Panc1 (cell line): ENCODE measurements at regions not wholly inside any gene's neighbourhood (a gene's known extent, or its start where the extent isn't known, plus 50 kb on each side); places are given as distances from the start of the nearest gene placed in this dataset.
"Not testable (repeated sequence)": the region's sequence is repeated elsewhere in the genome, so short reads cannot be mapped to it uniquely, and the experiment has no call there.

Source experiments
- ATAC-seq: fragments of 200-7000 bp; cut with Tn5 transposase; 2 replicates; pipeline ENCODE4 v1.9.1; 2020; ENCODE audit warnings: mild to moderate bottlenecking, moderate library complexity
- BruUV-seq: library from RNA; stranded (reverse); fragments of 400-500 nt; replicated peaks from 2 replicates; lab custom pipeline; 2021; lab: Mats Ljungman, UMichigan
- CTCF ChIA-PET: fragments of 300-600 bp; sonication (Branson Sonifier 250); formaldehyde crosslinking; loops from one replicate; lab custom pipeline; 2022; ENCODE audit warnings: antibody characterized with exemption; lab: Charles Lee
- POLR2A ChIA-PET: fragments of 300-600 bp; sonication (Branson Sonifier 250); formaldehyde crosslinking; loops from one replicate; lab custom pipeline; 2022; ENCODE audit warnings: antibody characterized with exemption; lab: Charles Lee
- DNase-seq: peaks from one replicate; pipeline ENCODE4 v3.0.0-alpha.2; 2010; ENCODE audit warnings: low read depth, low spot score
- H3K27ac ChIP-seq: 2 replicates; pipeline ENCODE4 v1.5.1; 2011; ENCODE audit warnings: mild to moderate bottlenecking, low read length, inconsistent platforms
- H3K27me3 ChIP-seq: fragments of 200-500 bp; sonication (Bioruptor generic); 2 replicates; pipeline ENCODE4 v1.6.0; 2014; ENCODE audit warnings: low read length, inconsistent platforms; ENCODE audit not compliant: control insufficient read depth, insufficient read depth
- H3K36me3 ChIP-seq: fragments of 200-500 bp; sonication (Bioruptor generic); 2 replicates; pipeline ENCODE4 v1.5.1; 2014; ENCODE audit warnings: inconsistent platforms, mild to moderate bottlenecking, low read length, moderate library complexity; ENCODE audit not compliant: control insufficient read depth, insufficient read depth
- H3K4me1 ChIP-seq: 2 replicates; pipeline ENCODE4 v1.5.1; 2011; ENCODE audit warnings: inconsistent platforms, mild to moderate bottlenecking, low read length, moderate library complexity; ENCODE audit not compliant: control insufficient read depth, insufficient read depth
- H3K4me3 ChIP-seq, 2 experiments: 2 replicates each; pipeline ENCODE4 v1.5.1; 2011 to 2012; ENCODE audit warnings: low read depth in 2 of 2, low read length in 2 of 2, mild to moderate bottlenecking in 2 of 2, inconsistent platforms in 1 of 2, moderate library complexity in 1 of 2
- H3K9me3 ChIP-seq: fragments of 200-500 bp; sonication (Bioruptor generic); 2 replicates; pipeline ENCODE4 v1.5.1; 2014; ENCODE audit warnings: low read depth, mild to moderate bottlenecking, inconsistent platforms, low read length, moderate library complexity; ENCODE audit not compliant: control insufficient read depth, insufficient read depth
- CTCF ChIP-seq: fragments of 450-650 bp; IDR thresholded peaks from 2 replicates; pipeline ENCODE4 v1.5.1; 2017; ENCODE audit warnings: mild to moderate bottlenecking
- POLR2AphosphoS5 ChIP-seq: IDR thresholded peaks from 2 replicates; pipeline ENCODE4 v1.6.1; 2012; ENCODE audit warnings: mild to moderate bottlenecking, low read depth, low read length, moderate library complexity
- REST ChIP-seq, 2 experiments: IDR thresholded peaks; 2 replicates each; pipeline ENCODE4 v1.6.1; 2011 to 2012; ENCODE audit warnings: low read depth in 2 of 2, control low read depth in 1 of 2, low read length in 1 of 2, mild to moderate bottlenecking in 1 of 2, moderate library complexity in 1 of 2; ENCODE audit not compliant: insufficient read depth in 1 of 2
- in situ Hi-C: cut with HindIII; loops from 2 replicates; pipeline ENCODE4 v1.10.0; 2016; ENCODE audit warnings: low sequenced_read_pairs, low pct_unique_long_range_greater_than_20kb
- intact Hi-C: fragments of 100-400 bp; cut with micrococcal nuclease; formaldehyde crosslinking; loops from one replicate; pipeline ENCODE4 v1.10.0; 2022; ENCODE audit not compliant: unreplicated experiment

- DNase-seq (no peak), ATAC-seq (no peak)
- in situ Hi-C loops (no loop called here), intact Hi-C loops (loop anchor here (10.0 kb wide), 1 partner anchor 215 kb away; no protein-coding TSS in a partner anchor)
- TF ChIP-seq POLR2AphosphoS5 = no peak
- no peak for TF ChIP-seq CTCF
- no peak for TF ChIP-seq REST (IDR thresholded peaks at IDR 0.05; ENCODE audit: insufficient read depth in 1 of 2, low read depth in 2 of 2, low read length in 1 of 2)
- Histone ChIP-seq H3K4me1 (no peaks in the 10 kb centered on the region), H3K36me3 (no peaks in the 10 kb centered on the region), H3K4me3 (no peak overlapping the region), H3K27ac (no peak overlapping the region), H3K27me3 (no peaks in the 10 kb centered on the region), H3K9me3 (no peaks in the 10 kb centered on the region)
- no TSS peak for BruUV-seq
- ChIA-PET POLR2A (no interaction called here), CTCF (no interaction called here)
Measured at GRCh38 chr5:136559651-136560050, 194.3 kb upstream of the TRPC7 start.

GRCh38 chr5:136547096-136547495 lies 181.8 kb upstream of the TRPC7 start:
- H3K27me3 ChIP-seq, in situ Hi-C loops, POLR2A ChIA-PET, H3K4me1 ChIP-seq, H3K9me3 ChIP-seq, ATAC-seq, DNase-seq, H3K27ac ChIP-seq, BruUV-seq, intact Hi-C loops, CTCF ChIA-PET, H3K4me3 ChIP-seq, H3K36me3 ChIP-seq: not testable (repeated sequence)

- H3K27ac ChIP-seq, in situ Hi-C loops, intact Hi-C loops, H3K4me3 ChIP-seq, H3K36me3 ChIP-seq, ATAC-seq, DNase-seq, CTCF ChIA-PET, POLR2A ChIA-PET, H3K27me3 ChIP-seq, H3K9me3 ChIP-seq, BruUV-seq, H3K4me1 ChIP-seq: not testable (repeated sequence)
Measured at GRCh38 chr5:136546441-136546840, 181.1 kb upstream of the TRPC7 start.

- H3K4me1 ChIP-seq, in situ Hi-C loops, H3K36me3 ChIP-seq, DNase-seq, ATAC-seq, CTCF ChIA-PET, H3K9me3 ChIP-seq, H3K27ac ChIP-seq, H3K4me3 ChIP-seq, BruUV-seq, H3K27me3 ChIP-seq, intact Hi-C loops, POLR2A ChIA-PET: not testable (repeated sequence)
Measured at GRCh38 chr5:136545031-136545430, 179.7 kb upstream of the TRPC7 start.
